Chondrocyte (in vitro differentiated cells): ENCODE measurements at regions not wholly inside any gene's neighbourhood (a gene's known extent, or its start where the extent isn't known, plus 50 kb on each side); places are given as distances from the start of the nearest gene placed in this dataset.
"Not testable (repeated sequence)": the region's sequence is repeated elsewhere in the genome, so short reads cannot be mapped to it uniquely, and the experiment has no call there.

Experiments used
- DNase-seq: peaks from one replicate; pipeline ENCODE4 v3.0.0; 2021; ENCODE audit warnings: mixed read lengths, low spot score
- H3K27ac Mint-ChIP-seq: one replicate; pipeline ENCODE4 v1.8.0; 2021; ENCODE audit warnings: mild to moderate bottlenecking, moderate library complexity, mixed read lengths; ENCODE audit not compliant: unreplicated experiment
- H3K27me3 Mint-ChIP-seq: 2 replicates; pipeline ENCODE4 v1.8.0; 2021; ENCODE audit warnings: low read depth, mixed read lengths
- H3K36me3 Mint-ChIP-seq: 2 replicates; pipeline ENCODE4 v1.8.0; 2021; ENCODE audit warnings: low read depth, mixed read lengths
- H3K4me1 Mint-ChIP-seq: 2 replicates; pipeline ENCODE4 v1.8.0; 2021; ENCODE audit warnings: low read depth, mild to moderate bottlenecking, mixed read lengths
- H3K4me3 Mint-ChIP-seq: one replicate; pipeline ENCODE4 v1.8.0; 2021; ENCODE audit warnings: mild to moderate bottlenecking, moderate library complexity, mixed read lengths; ENCODE audit not compliant: unreplicated experiment
- H3K9me3 Mint-ChIP-seq: 2 replicates; pipeline ENCODE4 v1.8.0; 2021; ENCODE audit warnings: low read depth, mixed read lengths
- TF ChIP-seq, protein P1 (sequence below): fragments of 200-600 bp; sonication (generic); IDR thresholded peaks from 2 replicates; pipeline ENCODE4 v1.5.0; 2021; ENCODE audit warnings: antibody characterized with exemption, mild to moderate bottlenecking, moderate library complexity

DNA sequence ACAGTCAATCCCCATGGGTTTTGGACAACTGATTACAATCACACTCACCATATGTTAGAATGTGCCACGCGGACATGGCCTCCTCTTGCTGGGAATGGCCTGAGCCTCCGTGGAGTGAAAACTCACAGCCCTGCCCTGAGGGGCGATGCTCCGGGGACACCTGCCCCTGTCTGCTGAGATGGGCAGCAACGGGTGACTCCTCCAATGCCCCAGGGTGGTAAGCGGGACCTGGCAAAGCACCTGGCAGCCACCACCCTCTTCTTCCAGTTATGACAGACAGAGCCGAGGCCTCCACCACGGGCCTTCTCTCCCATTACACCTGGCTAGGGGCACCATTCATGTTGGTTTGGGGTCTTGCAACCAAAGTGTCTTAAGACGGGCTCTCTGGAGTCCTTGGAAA is 94.9 kb upstream of the COL5A1 start:
- Mint-ChIP-seq H3K9me3 (no peaks in the 10 kb centered on the region), H3K4me3 (no peak overlapping the region), H3K36me3 (no peaks in the 10 kb centered on the region), H3K4me1 (peaks cover 75% of the 10 kb centered on the region), H3K27ac (peak overlapping the region; percentile 96), H3K27me3 (no peaks in the 10 kb centered on the region)
- peak; percentile 86 for DNase-seq
- TF ChIP-seq, protein P1, sequence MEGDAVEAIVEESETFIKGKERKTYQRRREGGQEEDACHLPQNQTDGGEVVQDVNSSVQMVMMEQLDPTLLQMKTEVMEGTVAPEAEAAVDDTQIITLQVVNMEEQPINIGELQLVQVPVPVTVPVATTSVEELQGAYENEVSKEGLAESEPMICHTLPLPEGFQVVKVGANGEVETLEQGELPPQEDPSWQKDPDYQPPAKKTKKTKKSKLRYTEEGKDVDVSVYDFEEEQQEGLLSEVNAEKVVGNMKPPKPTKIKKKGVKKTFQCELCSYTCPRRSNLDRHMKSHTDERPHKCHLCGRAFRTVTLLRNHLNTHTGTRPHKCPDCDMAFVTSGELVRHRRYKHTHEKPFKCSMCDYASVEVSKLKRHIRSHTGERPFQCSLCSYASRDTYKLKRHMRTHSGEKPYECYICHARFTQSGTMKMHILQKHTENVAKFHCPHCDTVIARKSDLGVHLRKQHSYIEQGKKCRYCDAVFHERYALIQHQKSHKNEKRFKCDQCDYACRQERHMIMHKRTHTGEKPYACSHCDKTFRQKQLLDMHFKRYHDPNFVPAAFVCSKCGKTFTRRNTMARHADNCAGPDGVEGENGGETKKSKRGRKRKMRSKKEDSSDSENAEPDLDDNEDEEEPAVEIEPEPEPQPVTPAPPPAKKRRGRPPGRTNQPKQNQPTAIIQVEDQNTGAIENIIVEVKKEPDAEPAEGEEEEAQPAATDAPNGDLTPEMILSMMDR = no peak

DNA sequence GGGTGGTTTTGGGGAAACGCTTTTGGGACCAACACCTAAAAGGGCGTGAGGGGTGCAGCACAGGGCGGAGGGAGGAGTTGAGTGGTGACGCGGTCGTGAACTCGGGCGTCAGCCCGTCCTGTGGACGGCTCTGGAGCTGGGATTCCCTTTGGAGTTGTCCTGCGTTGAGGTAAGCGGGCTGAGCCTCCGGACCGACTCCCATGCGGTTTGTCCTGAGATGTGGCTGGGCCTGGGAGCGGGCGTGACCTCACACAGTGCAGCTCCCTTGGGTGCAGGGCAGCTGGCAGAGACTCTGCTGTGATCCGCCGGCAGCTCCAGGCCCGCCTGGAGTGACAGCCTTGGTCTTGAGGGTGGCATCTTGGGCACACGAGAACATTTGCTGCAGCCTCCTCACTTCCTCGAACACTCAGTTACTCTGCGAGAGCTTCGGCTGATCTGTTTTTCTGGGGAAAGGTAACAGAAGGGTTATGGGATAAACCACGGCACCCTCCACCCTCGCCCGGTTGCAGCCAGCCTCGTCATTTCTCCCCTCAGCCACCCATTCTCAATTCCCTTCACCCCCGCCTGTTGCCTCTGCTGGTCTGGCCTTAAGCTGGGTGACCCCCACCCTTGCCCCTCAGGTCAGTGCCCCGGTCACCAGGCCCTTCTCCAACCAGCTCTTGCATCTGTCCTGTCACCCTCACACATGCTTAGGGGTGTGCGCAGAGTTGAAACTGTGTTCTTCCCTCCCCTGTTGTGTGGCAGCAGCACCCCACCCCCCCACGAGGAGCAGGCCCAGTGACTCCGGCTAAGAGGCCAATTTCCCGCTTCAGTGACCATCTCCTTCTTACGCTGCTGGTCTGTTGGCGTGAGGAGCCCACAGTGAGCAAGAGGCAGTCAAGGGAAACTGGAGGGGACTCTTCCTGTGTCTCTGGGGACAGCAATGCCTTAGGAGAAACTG is 94.2 kb upstream of the COL5A1 start:
- TF ChIP-seq, protein P1 = no peak
- Mint-ChIP-seq H3K36me3 (no peaks in the 10 kb centered on the region), H3K4me1 (peaks cover 82% of the 10 kb centered on the region), H3K27ac (peak overlapping the region; percentile 96), H3K27me3 (no peaks in the 10 kb centered on the region), H3K4me3 (no peak overlapping the region), H3K9me3 (no peaks in the 10 kb centered on the region)
- peak; percentile 65 for DNase-seq

DNA sequence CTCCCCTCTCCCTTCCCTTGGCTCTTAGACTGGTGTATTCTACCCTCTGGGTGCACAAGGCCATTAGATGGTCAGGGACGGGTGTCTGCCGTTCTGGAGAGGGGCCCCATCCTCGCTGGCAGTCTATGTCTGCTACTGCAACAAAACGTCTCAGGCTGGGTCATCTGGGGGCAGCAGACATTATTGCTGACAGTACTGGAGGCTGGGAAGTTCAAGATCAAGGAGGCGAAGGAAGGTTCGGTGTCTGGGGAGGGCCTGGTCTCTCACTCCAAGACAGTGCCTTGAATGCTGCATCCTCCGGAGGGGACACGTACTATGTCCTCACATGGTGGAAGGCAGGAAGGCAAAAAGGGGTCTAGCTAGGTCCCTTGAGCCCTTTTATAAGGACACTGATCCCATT is 93.4 kb upstream of the COL5A1 start:
- TF ChIP-seq, protein P1 = no peak
- H3K9me3 Mint-ChIP-seq = no peaks in the 10 kb centered on the region
- no peak overlapping the region for H3K27ac Mint-ChIP-seq
- no peaks in the 10 kb centered on the region for H3K36me3 Mint-ChIP-seq
- H3K27me3 Mint-ChIP-seq = no peaks in the 10 kb centered on the region
- H3K4me3 Mint-ChIP-seq = no peak overlapping the region
- DNase-seq = peak; percentile 46
- H3K4me1 Mint-ChIP-seq = peaks cover 90% of the 10 kb centered on the region

DNA sequence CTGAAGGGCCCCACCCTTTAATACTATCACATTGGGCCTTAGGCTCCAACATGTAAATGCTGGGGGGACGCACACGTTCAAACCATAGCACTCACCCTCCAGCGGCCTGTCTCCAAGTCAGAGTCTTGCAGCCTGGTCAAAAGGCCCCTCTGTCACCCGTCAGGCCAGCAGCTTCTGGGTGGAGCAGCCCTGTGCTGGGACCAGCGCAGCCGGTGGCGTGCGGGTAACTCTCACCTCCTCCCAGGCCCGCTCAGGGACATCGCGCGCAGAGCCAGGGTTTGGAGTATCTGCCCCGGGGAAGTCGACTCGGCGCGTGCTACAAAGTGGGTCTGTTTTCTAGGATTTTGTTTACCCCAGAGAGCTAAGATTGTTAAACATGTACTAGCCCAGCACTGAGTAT is 93.0 kb upstream of the COL5A1 start:
- Mint-ChIP-seq H3K4me3 (no peak overlapping the region), H3K9me3 (no peaks in the 10 kb centered on the region), H3K27me3 (no peaks in the 10 kb centered on the region), H3K27ac (peak overlapping the region; percentile 2), H3K36me3 (no peaks in the 10 kb centered on the region), H3K4me1 (peaks cover 92% of the 10 kb centered on the region)
- DNase-seq = peak; percentile 81
- TF ChIP-seq, protein P1 = no peak

DNA sequence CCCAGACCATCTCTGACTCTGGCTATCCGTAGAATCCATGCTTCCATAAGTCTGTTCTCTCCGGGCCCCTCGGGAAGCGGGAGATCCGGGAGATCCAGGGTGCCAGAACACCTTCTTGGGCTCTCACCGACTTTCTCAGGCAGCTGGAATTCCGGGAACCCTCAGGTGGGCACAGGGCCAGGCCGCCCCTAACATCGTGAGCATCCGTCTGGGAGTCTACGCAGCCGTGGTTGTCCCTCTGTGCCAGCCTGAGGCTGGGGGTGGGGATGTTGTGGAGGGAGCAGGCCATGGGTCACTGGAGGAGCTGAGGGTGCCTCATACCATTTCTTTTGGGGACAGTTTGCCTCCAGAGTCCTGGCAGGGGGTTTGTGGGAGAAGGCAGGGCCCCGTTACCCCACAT is 92.3 kb upstream of the COL5A1 start:
- no peak overlapping the region for H3K27ac Mint-ChIP-seq
- H3K36me3 Mint-ChIP-seq = no peaks in the 10 kb centered on the region
- peaks cover 92% of the 10 kb centered on the region for H3K4me1 Mint-ChIP-seq
- H3K27me3 Mint-ChIP-seq = no peaks in the 10 kb centered on the region
- peak; percentile 66 for DNase-seq
- H3K9me3 Mint-ChIP-seq = no peaks in the 10 kb centered on the region
- TF ChIP-seq, protein P1 = no peak
- no peak overlapping the region for H3K4me3 Mint-ChIP-seq

DNA sequence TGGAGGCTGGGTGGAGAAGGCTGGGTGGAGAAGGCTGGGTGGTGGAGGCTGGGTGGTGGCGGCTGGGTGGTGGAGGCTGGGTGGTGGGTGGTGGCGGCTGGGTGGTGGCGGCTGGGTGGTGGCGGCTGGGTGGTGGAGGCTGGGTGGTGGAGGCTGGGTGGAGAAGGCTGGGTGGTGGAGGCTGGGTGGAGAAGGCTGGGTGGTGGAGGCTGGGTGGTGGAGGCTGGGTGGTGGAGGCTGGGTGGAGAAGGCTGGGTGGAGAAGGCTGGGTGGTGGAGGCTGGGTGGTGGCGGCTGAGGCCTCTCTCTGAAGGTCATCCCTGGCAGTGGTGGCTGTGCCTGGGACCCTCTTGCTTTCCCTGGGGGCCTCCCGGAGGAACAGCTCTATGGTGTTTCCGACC is 91.5 kb upstream of the COL5A1 start:
- H3K9me3 Mint-ChIP-seq, H3K27ac Mint-ChIP-seq, H3K4me3 Mint-ChIP-seq, H3K27me3 Mint-ChIP-seq, H3K36me3 Mint-ChIP-seq: not testable (repeated sequence)
- H3K4me1 Mint-ChIP-seq = peaks cover 92% of the 10 kb centered on the region
- peak; percentile 54 for DNase-seq
